Neural cell (in vitro differentiated cells): ENCODE measurements at regions not wholly inside any gene's neighbourhood (a gene's known extent, or its start where the extent isn't known, plus 50 kb on each side); places are given as distances from the start of the nearest gene placed in this dataset.

ENCODE experiments used
- H2AFZ ChIP-seq: fragments of 200-600, 300-800 bp; sonication (generic), shearing (Covaris generic); 2 replicates; pipeline ENCODE4 v1.6.0; 2014; ENCODE audit warnings: low read depth, mild to moderate bottlenecking, antibody characterized with exemption, low read length, moderate library complexity
- H3F3A ChIP-seq: fragments of 200-600 bp; shearing (Covaris generic); 2 replicates; pipeline ENCODE4 v1.6.1; 2016; ENCODE audit warnings: mild to moderate bottlenecking, moderate library complexity, mixed read lengths, antibody characterized with exemption, low read length; ENCODE audit not compliant: insufficient read depth, poor library complexity, severe bottlenecking
- H3K27ac ChIP-seq: fragments of 200-600, 300-800 bp; sonication (generic), shearing (Covaris generic); 2 replicates; pipeline ENCODE4 v1.5.1; 2014; ENCODE audit warnings: mild to moderate bottlenecking, low read length, moderate library complexity
- H3K27me3 ChIP-seq: fragments of 300-800, 200-600 bp; sonication (generic), shearing (Covaris generic); 2 replicates; pipeline ENCODE4 v1.6.0; 2014; ENCODE audit warnings: mild to moderate bottlenecking, low read depth, low read length, moderate library complexity; ENCODE audit not compliant: insufficient read depth
- H3K36me3 ChIP-seq: fragments of 300-800, 200-600 bp; sonication (generic), shearing (Covaris generic); 2 replicates; pipeline ENCODE4 v1.5.1; 2014; ENCODE audit warnings: mild to moderate bottlenecking, antibody characterized with exemption, low read length, moderate library complexity; ENCODE audit not compliant: insufficient read depth
- H3K4me2 ChIP-seq: fragments of 300-800, 200-600 bp; sonication (generic), shearing (Covaris generic); 2 replicates; pipeline ENCODE4 v1.6.0; 2014; ENCODE audit warnings: mild to moderate bottlenecking, low read length
- H3K4me3 ChIP-seq: fragments of 300-800, 200-600 bp; sonication (generic), shearing (Covaris generic); 2 replicates; pipeline ENCODE4 v1.5.1; 2014; ENCODE audit warnings: mild to moderate bottlenecking, low read length, moderate library complexity
- H3K79me2 ChIP-seq: fragments of 200-600 bp; shearing (Covaris generic); replicated peaks from 2 replicates; pipeline ENCODE4 v1.6.0; 2014; ENCODE audit warnings: mild to moderate bottlenecking, low read length, moderate library complexity; ENCODE audit not compliant: insufficient read depth
- H3K9ac ChIP-seq: fragments of 300-800, 200-600 bp; sonication (generic), shearing (Covaris generic); 2 replicates; pipeline ENCODE4 v1.6.1; 2016; ENCODE audit warnings: mild to moderate bottlenecking, low read length, mixed read lengths
- H3K9me2 ChIP-seq: fragments of 200-600 bp; shearing (Covaris generic); 2 replicates; pipeline ENCODE4 v1.6.1; 2016; ENCODE audit warnings: mild to moderate bottlenecking, low read length, mixed read lengths; ENCODE audit not compliant: insufficient read depth
- H3K9me3 ChIP-seq: fragments of 200-600, 300-800 bp; sonication (generic), shearing (Covaris generic); 2 replicates; pipeline ENCODE4 v1.6.1; 2016; ENCODE audit warnings: mild to moderate bottlenecking, mixed run types, low read length, moderate library complexity, mixed read lengths
- H4K20me1 ChIP-seq: fragments of 200-600 bp; shearing (Covaris generic); 2 replicates; pipeline ENCODE4 v1.6.1; 2016; ENCODE audit warnings: mild to moderate bottlenecking, mixed run types; ENCODE audit not compliant: insufficient read depth
- CTCF ChIP-seq: fragments of 450-650 bp; IDR thresholded peaks from 2 replicates; pipeline ENCODE4 v1.5.1; 2014; ENCODE audit warnings: antibody characterized with exemption, mild to moderate bottlenecking, moderate library complexity; ENCODE audit not compliant: poor library complexity, severe bottlenecking
- EP300 ChIP-seq: fragments of 450-650 bp; conservative IDR thresholded peaks from 2 replicates; pipeline ENCODE4 v1.6.1; 2014; ENCODE audit warnings: antibody characterized with exemption, mild to moderate bottlenecking, moderate library complexity; ENCODE audit not compliant: poor library complexity, severe bottlenecking
- EZH2 ChIP-seq: fragments of 200-600, 300-800 bp; shearing (Covaris generic), sonication (generic); IDR thresholded peaks from 2 replicates; pipeline ENCODE4 v1.6.1; 2014; ENCODE audit warnings: antibody characterized with exemption, low read length, borderline replicate concordance, mild to moderate bottlenecking; ENCODE audit not compliant: insufficient read depth, poor library complexity, severe bottlenecking
- MXI1 ChIP-seq: fragments of 450-650 bp; conservative IDR thresholded peaks from 2 replicates; pipeline ENCODE4 v1.6.1; 2014; ENCODE audit warnings: antibody characterized with exemption, mild to moderate bottlenecking; ENCODE audit not compliant: poor library complexity, severe bottlenecking
- POLR2AphosphoS5 ChIP-seq: IDR thresholded peaks from 2 replicates; pipeline ENCODE4 v1.6.1; 2012
- RAD21 ChIP-seq: fragments of 450-650 bp; conservative IDR thresholded peaks from 2 replicates; pipeline ENCODE4 v1.6.1; 2014; ENCODE audit warnings: antibody characterized with exemption, mild to moderate bottlenecking, moderate library complexity
- REST ChIP-seq: IDR thresholded peaks from 2 replicates; pipeline ENCODE4 v1.6.1; 2012; ENCODE audit warnings: borderline replicate concordance
- SMC3 ChIP-seq: fragments of 450-650 bp; conservative IDR thresholded peaks from 2 replicates; pipeline ENCODE4 v1.6.1; 2014; ENCODE audit warnings: antibody characterized with exemption, mild to moderate bottlenecking, moderate library complexity; ENCODE audit not compliant: poor library complexity
- TAF1 ChIP-seq: IDR thresholded peaks from 2 replicates; pipeline ENCODE4 v1.6.1; 2012; ENCODE audit warnings: low read depth

- Histone ChIP-seq H4K20me1 (no peaks in the 10 kb centered on the region), H3K27ac (no peak overlapping the region), H3F3A (no peaks in the 10 kb centered on the region), H3K9ac (no peak overlapping the region), H2AFZ (no peak overlapping the region), H3K36me3 (no peaks in the 10 kb centered on the region), H3K4me3 (no peak overlapping the region), H3K9me2 (no peaks in the 10 kb centered on the region), H3K79me2 (no peaks in the 10 kb centered on the region), H3K9me3 (no peaks in the 10 kb centered on the region), H3K27me3 (no peaks in the 10 kb centered on the region), H3K4me2 (no peak overlapping the region)
- TF ChIP-seq CTCF (no peak), MXI1 (no peak), POLR2AphosphoS5 (no peak), TAF1 (no peak), EZH2 (no peak), SMC3 (no peak), EP300 (no peak), RAD21 (no peak), REST (no peak)
Measured at GRCh38 chr16:82293671-82294070, 123.6 kb upstream of the MPHOSPH6 start.

GRCh38 chr16:82287937-82288336 lies 117.9 kb upstream of the MPHOSPH6 start:
- H3K27ac ChIP-seq = no peak overlapping the region
- no peak overlapping the region for H3K9ac ChIP-seq
- H3F3A ChIP-seq = no peaks in the 10 kb centered on the region
- H4K20me1 ChIP-seq = no peaks in the 10 kb centered on the region
- H3K36me3 ChIP-seq = no peaks in the 10 kb centered on the region
- H3K4me2 ChIP-seq = no peak overlapping the region
- no peaks in the 10 kb centered on the region for H3K9me2 ChIP-seq
- no peak for TF ChIP-seq REST
- no peak for TF ChIP-seq RAD21
- no peak for TF ChIP-seq MXI1
- TF ChIP-seq POLR2AphosphoS5 = no peak
- no peak for TF ChIP-seq EZH2
- TF ChIP-seq EP300 = no peak
- no peak for TF ChIP-seq CTCF
- no peak for TF ChIP-seq SMC3
- no peak for TF ChIP-seq TAF1
- no peaks in the 10 kb centered on the region for H3K9me3 ChIP-seq
- H3K27me3 ChIP-seq = no peaks in the 10 kb centered on the region
- no peaks in the 10 kb centered on the region for H3K79me2 ChIP-seq
- no peak overlapping the region for H3K4me3 ChIP-seq
- no peak overlapping the region for H2AFZ ChIP-seq
